ENCODE measurements at regions not wholly inside any gene's neighbourhood (a gene's known extent, or its start where the extent isn't known, plus 50 kb on each side); places are given as distances from the start of the nearest gene placed in this dataset.
A peak's percentile ranks its signal among the peaks of the same experiment; 100 is the strongest.

GRCh38 chr2:43130548-43130875 lies 95.9 kb downstream of the ZFP36L2 start:
- Histone ChIP-seq H3K9me3 (ENCODE audit: control insufficient read depth, insufficient read depth, low read depth, low read length) (no peaks in the 10 kb centered on the region), H3K4me3 (replicated peaks in 1 of 4; ENCODE audit: control extremely low read depth in 1 of 4, insufficient read depth in 1 of 4, low read depth in 3 of 4, low read length in 4 of 4) (no peak overlapping the region), H3K9ac (ENCODE audit: insufficient read depth, low read length) (no peak overlapping the region), H3K4me1 (ENCODE audit: control insufficient read depth, extremely low read depth, insufficient read depth, low read length) (no peaks in the 10 kb centered on the region), H3K27ac (ENCODE audit: insufficient read depth, low read length) (no peak overlapping the region), H2AFZ (ENCODE audit: low read length) (no peak overlapping the region), H3K4me2 (ENCODE audit: extremely low read depth, insufficient read depth, low read length) (no peak overlapping the region), H4K20me1 (ENCODE audit: control insufficient read depth, extremely low read depth, insufficient read depth, low read length) (no peaks in the 10 kb centered on the region), H3K36me3 (ENCODE audit: control insufficient read depth, insufficient read depth, low read length) (no peaks in the 10 kb centered on the region), H3K27me3 (ENCODE audit: control insufficient read depth, insufficient read depth, low read length) (no peaks in the 10 kb centered on the region), H3K79me2 (ENCODE audit: control insufficient read depth, insufficient read depth, low read length) (no peaks in the 10 kb centered on the region)
- no peak for DNase-seq (ENCODE audit: low read depth in 2 of 2)
- TF ChIP-seq, protein P1, sequence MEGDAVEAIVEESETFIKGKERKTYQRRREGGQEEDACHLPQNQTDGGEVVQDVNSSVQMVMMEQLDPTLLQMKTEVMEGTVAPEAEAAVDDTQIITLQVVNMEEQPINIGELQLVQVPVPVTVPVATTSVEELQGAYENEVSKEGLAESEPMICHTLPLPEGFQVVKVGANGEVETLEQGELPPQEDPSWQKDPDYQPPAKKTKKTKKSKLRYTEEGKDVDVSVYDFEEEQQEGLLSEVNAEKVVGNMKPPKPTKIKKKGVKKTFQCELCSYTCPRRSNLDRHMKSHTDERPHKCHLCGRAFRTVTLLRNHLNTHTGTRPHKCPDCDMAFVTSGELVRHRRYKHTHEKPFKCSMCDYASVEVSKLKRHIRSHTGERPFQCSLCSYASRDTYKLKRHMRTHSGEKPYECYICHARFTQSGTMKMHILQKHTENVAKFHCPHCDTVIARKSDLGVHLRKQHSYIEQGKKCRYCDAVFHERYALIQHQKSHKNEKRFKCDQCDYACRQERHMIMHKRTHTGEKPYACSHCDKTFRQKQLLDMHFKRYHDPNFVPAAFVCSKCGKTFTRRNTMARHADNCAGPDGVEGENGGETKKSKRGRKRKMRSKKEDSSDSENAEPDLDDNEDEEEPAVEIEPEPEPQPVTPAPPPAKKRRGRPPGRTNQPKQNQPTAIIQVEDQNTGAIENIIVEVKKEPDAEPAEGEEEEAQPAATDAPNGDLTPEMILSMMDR (conservative IDR thresholded peaks at IDR 0.05 in 1 of 2, IDR thresholded peaks at IDR 0.05 in 1 of 2; ENCODE audit: low read depth in 1 of 2, low read length in 2 of 2) = no peak
- no peak for TF ChIP-seq EZH2 (IDR thresholded peaks at IDR 0.05; ENCODE audit: low read length, missing control alignments)

- Histone ChIP-seq H3K4me3 (replicated peaks in 1 of 4; ENCODE audit: control extremely low read depth in 1 of 4, insufficient read depth in 1 of 4, low read depth in 3 of 4, low read length in 4 of 4) (no peak overlapping the region), H3K4me1 (ENCODE audit: control insufficient read depth, extremely low read depth, insufficient read depth, low read length) (no peaks in the 10 kb centered on the region), H4K20me1 (ENCODE audit: control insufficient read depth, extremely low read depth, insufficient read depth, low read length) (no peaks in the 10 kb centered on the region), H3K27me3 (ENCODE audit: control insufficient read depth, insufficient read depth, low read length) (no peaks in the 10 kb centered on the region), H3K36me3 (ENCODE audit: control insufficient read depth, insufficient read depth, low read length) (no peaks in the 10 kb centered on the region), H3K27ac (ENCODE audit: insufficient read depth, low read length) (no peak overlapping the region), H3K9ac (ENCODE audit: insufficient read depth, low read length) (no peak overlapping the region), H3K79me2 (ENCODE audit: control insufficient read depth, insufficient read depth, low read length) (no peaks in the 10 kb centered on the region), H3K9me3 (ENCODE audit: control insufficient read depth, insufficient read depth, low read depth, low read length) (no peaks in the 10 kb centered on the region), H3K4me2 (ENCODE audit: extremely low read depth, insufficient read depth, low read length) (no peak overlapping the region), H2AFZ (ENCODE audit: low read length) (no peak overlapping the region)
- peak; percentile 57 to 61 for DNase-seq (ENCODE audit: low read depth in 2 of 2)
- TF ChIP-seq, protein P1 (conservative IDR thresholded peaks at IDR 0.05 in 1 of 2, IDR thresholded peaks at IDR 0.05 in 1 of 2; ENCODE audit: low read depth in 1 of 2, low read length in 2 of 2) = no peak
- TF ChIP-seq EZH2 (IDR thresholded peaks at IDR 0.05; ENCODE audit: low read length, missing control alignments) = no peak
These were observed 96.5 kb downstream of the ZFP36L2 start for GRCh38 chr2:43129676-43130547.

- no peak overlapping the region for H3K4me3 ChIP-seq (replicated peaks in 1 of 4; ENCODE audit: control extremely low read depth in 1 of 4, insufficient read depth in 1 of 4, low read depth in 3 of 4, low read length in 4 of 4)
- H3K79me2 ChIP-seq (ENCODE audit: control insufficient read depth, insufficient read depth, low read length) = no peaks in the 10 kb centered on the region
- TF ChIP-seq, protein P1 (conservative IDR thresholded peaks at IDR 0.05 in 1 of 2, IDR thresholded peaks at IDR 0.05 in 1 of 2; ENCODE audit: low read depth in 1 of 2, low read length in 2 of 2) = no peak
- no peak for TF ChIP-seq EZH2 (IDR thresholded peaks at IDR 0.05; ENCODE audit: low read length, missing control alignments)
- no peak overlapping the region for H3K9ac ChIP-seq (ENCODE audit: insufficient read depth, low read length)
- H3K36me3 ChIP-seq (ENCODE audit: control insufficient read depth, insufficient read depth, low read length) = no peaks in the 10 kb centered on the region
- H3K27me3 ChIP-seq (ENCODE audit: control insufficient read depth, insufficient read depth, low read length) = no peaks in the 10 kb centered on the region
- H4K20me1 ChIP-seq (ENCODE audit: control insufficient read depth, extremely low read depth, insufficient read depth, low read length) = no peaks in the 10 kb centered on the region
- H3K27ac ChIP-seq (ENCODE audit: insufficient read depth, low read length) = no peak overlapping the region
- no peak for DNase-seq (ENCODE audit: low read depth in 2 of 2)
- H3K4me1 ChIP-seq (ENCODE audit: control insufficient read depth, extremely low read depth, insufficient read depth, low read length) = no peaks in the 10 kb centered on the region
- H2AFZ ChIP-seq (ENCODE audit: low read length) = no peak overlapping the region
- no peaks in the 10 kb centered on the region for H3K9me3 ChIP-seq (ENCODE audit: control insufficient read depth, insufficient read depth, low read depth, low read length)
- H3K4me2 ChIP-seq (ENCODE audit: extremely low read depth, insufficient read depth, low read length) = no peak overlapping the region
These were observed 97.8 kb downstream of the ZFP36L2 start for GRCh38 chr2:43128559-43128955.

Data from fibroblast of lung (primary cell).